ENCODE measurements at regions not wholly inside any gene's neighbourhood (a gene's known extent, or its start where the extent isn't known, plus 50 kb on each side); places are given as distances from the start of the nearest gene placed in this dataset.

DNA sequence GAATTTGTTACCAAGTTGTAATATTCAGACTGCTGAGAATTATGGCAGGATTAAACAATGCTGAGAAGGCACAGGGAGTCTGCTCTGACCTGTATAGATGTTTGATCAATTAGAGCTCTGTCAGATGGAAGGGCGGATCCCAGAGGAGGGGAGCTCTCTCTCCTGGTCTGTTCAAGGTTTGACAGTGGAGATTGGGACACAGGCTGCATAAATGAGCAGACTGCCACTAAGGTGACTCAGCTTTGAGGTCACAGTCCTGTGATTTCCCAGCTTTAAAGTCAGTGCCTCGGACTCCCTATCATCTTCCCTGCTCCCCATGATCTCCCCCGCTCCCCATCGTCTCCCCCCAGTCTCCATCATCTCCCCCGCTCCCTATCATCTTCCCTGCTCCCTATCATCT is 59.2 kb upstream of the SLC22A23 start:
- TF ChIP-seq CTCF (conservative IDR thresholded peaks at IDR 0.05; ENCODE audit: low read length), result no peak
- no peak for TF ChIP-seq EZH2phosphoT487 (IDR thresholded peaks at IDR 0.05; ENCODE audit: borderline replicate concordance)
